Tibial artery (tissue), 4 donors: ENCODE measurements at regions not wholly inside any gene's neighbourhood (a gene's known extent, or its start where the extent isn't known, plus 50 kb on each side); places are given as distances from the start of the nearest gene placed in this dataset.
"Not testable (repeated sequence)": the region's sequence is repeated elsewhere in the genome, so short reads cannot be mapped to it uniquely, and the experiment has no call there.

Experiments
- DNase-seq, 2 donors: peaks; one replicate each; pipeline ENCODE4 v3.0.0-alpha.2; 2019
- H3K27ac ChIP-seq, 2 donors: fragments of 200-600 bp; sonication (generic) in 1 of 2; 1 replicate in 1 of 2; 2 replicates in 1 of 2; pipeline ENCODE4 v1.5.1; 2018 to 2019; ENCODE audit warnings: mild to moderate bottlenecking in 1 of 2
- H3K27me3 ChIP-seq, 2 donors: fragments of 200-600 bp; sonication (generic) in 1 of 2; one replicate each; pipeline versions ENCODE4 v1.5.1 to v1.6.0; 2016 to 2019
- H3K36me3 ChIP-seq, 3 donors: fragments of 200-600 bp; sonication (generic) in 2 of 3; one replicate each; pipeline ENCODE4 v1.5.1; 2016 to 2019; ENCODE audit warnings: mild to moderate bottlenecking in 2 of 3
- H3K4me1 ChIP-seq, 4 donors: fragments of 200-600 bp; sonication (generic) in 2 of 4; 1 replicate in 3 of 4; 2 replicates in 1 of 4; pipeline ENCODE4 v1.5.1; 2016 to 2019
- H3K4me3 ChIP-seq, 2 donors: fragments of 200-600 bp; sonication (generic) in 1 of 2; 1 replicate in 1 of 2; 2 replicates in 1 of 2; pipeline ENCODE4 v1.5.1; 2018 to 2019; ENCODE audit warnings: mild to moderate bottlenecking in 2 of 2
- H3K9me3 ChIP-seq, 3 donors: fragments of 200-600 bp; sonication (generic) in 1 of 3; one replicate each; pipeline ENCODE4 v1.5.1; 2016 to 2019
- intact Hi-C: fragments of 100-400 bp; cut with DNase I; formaldehyde crosslinking; loops from one replicate; pipeline ENCODE4 v1.15.0; 2023; ENCODE audit warnings: low total_unique reads
- TF ChIP-seq, protein P1 (sequence below), 2 experiments: fragments of 200-600 bp in 1 of 2; fragments of 450-650 bp in 1 of 2; IDR thresholded peaks; one replicate each; pipeline ENCODE4 v1.5.1; 2017 to 2019; ENCODE audit warnings: antibody characterized with exemption in 2 of 2, mild to moderate bottlenecking in 1 of 2, moderate library complexity in 1 of 2

DNA sequence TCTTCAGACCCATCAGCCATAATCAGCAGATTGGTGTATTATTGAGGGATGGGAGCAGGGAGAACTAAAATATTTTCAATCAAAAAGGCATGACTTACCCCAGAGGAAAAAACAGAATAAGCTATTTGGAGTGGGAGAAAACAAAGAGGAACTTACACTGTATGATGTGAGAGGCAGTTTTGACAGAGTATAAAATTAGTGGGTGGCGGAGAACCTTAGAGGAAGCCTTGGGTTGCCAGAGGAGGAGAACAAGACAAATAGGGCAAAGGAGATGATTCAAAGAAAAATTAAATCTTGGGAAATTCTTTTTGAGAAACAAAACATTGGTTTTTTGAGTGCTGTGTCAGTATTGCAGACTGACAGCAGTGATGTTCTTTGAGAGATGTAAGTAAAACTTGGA is 285.0 kb downstream of the C11orf87 start:
- TF ChIP-seq, protein P1, sequence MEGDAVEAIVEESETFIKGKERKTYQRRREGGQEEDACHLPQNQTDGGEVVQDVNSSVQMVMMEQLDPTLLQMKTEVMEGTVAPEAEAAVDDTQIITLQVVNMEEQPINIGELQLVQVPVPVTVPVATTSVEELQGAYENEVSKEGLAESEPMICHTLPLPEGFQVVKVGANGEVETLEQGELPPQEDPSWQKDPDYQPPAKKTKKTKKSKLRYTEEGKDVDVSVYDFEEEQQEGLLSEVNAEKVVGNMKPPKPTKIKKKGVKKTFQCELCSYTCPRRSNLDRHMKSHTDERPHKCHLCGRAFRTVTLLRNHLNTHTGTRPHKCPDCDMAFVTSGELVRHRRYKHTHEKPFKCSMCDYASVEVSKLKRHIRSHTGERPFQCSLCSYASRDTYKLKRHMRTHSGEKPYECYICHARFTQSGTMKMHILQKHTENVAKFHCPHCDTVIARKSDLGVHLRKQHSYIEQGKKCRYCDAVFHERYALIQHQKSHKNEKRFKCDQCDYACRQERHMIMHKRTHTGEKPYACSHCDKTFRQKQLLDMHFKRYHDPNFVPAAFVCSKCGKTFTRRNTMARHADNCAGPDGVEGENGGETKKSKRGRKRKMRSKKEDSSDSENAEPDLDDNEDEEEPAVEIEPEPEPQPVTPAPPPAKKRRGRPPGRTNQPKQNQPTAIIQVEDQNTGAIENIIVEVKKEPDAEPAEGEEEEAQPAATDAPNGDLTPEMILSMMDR (IDR thresholded peaks at IDR 0.05) = no peak
- H3K4me3 ChIP-seq = no peak overlapping the region
- no peaks in the 10 kb centered on the region for H3K27me3 ChIP-seq
- no peak overlapping the region for H3K27ac ChIP-seq
- no peaks in the 10 kb centered on the region for H3K4me1 ChIP-seq
- no peaks in the 10 kb centered on the region for H3K36me3 ChIP-seq
- no peaks in the 10 kb centered on the region for H3K9me3 ChIP-seq
- no peak for DNase-seq
- intact Hi-C loops = no loop called here

DNA sequence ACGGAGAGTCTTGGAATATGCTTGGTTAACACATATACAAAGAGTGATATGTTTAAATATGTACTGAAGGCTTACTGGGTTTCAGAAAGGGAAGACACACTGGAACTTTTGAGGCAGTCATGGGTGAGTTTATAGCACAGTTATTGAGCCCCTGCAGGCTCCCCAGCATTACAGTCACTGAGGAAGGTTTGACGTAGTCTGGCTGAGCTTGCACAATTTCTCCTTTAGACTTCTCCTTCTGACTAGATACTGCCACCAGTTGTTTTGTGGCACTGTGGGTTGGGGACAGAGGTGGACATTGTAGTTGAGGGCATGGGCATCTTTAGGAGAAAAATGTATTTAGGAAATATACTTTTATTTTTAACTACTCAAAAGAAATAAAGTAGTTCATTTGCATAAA is 285.4 kb downstream of the C11orf87 start:
- H3K4me3 ChIP-seq = no peak overlapping the region
- no peak for DNase-seq
- TF ChIP-seq, protein P1 (IDR thresholded peaks at IDR 0.05) = no peak
- no peaks in the 10 kb centered on the region for H3K27me3 ChIP-seq
- no peak overlapping the region for H3K27ac ChIP-seq
- no peaks in the 10 kb centered on the region for H3K4me1 ChIP-seq
- no peaks in the 10 kb centered on the region for H3K36me3 ChIP-seq
- H3K9me3 ChIP-seq = no peaks in the 10 kb centered on the region
- intact Hi-C loops = no loop called here

DNA sequence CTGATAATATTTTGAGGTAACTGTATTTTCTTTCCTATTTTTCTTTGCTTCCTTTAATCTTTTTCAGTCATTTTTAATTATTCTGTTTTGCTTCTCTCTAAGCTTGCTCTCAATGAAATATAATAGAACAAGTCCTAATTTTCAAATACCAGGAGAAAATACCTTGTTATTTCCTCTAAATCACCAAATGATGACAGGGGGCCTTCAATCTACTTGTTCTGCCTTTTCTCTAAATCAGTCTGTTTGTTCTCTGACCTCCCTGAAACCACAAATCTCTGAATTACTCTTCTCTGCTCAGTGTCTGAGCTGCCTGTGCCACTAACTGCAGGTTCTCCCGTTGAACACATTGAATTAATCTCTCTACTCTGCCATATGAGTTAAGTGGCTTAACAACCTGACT is 286.2 kb downstream of the C11orf87 start:
- intact Hi-C loops = no loop called here
- Histone ChIP-seq H3K27me3 (no peaks in the 10 kb centered on the region), H3K4me1 (no peaks in the 10 kb centered on the region), H3K4me3 (no peak overlapping the region), H3K9me3 (no peaks in the 10 kb centered on the region), H3K27ac (no peak overlapping the region), H3K36me3 (no peaks in the 10 kb centered on the region)
- TF ChIP-seq, protein P1 (IDR thresholded peaks at IDR 0.05) = no peak
- no peak for DNase-seq

GRCh38 chr11:109714444-109714843 is 292.5 kb downstream of the C11orf87 start:
- H3K9me3 ChIP-seq = peaks cover 0 to 11% (median 6%) of the 10 kb centered on the region in 3 donors
- H3K4me1 ChIP-seq, H3K36me3 ChIP-seq, DNase-seq, intact Hi-C loops, H3K27me3 ChIP-seq, H3K27ac ChIP-seq, H3K4me3 ChIP-seq: not testable (repeated sequence)

- DNase-seq, intact Hi-C loops: not testable (repeated sequence)
- peaks cover 0 to 11% (median 6%) of the 10 kb centered on the region in 3 donors for H3K9me3 ChIP-seq
These were observed 293.4 kb downstream of the C11orf87 start for GRCh38 chr11:109715424-109715823.

GRCh38 chr11:109726061-109726460 is 304.1 kb downstream of the C11orf87 start:
- no peak for DNase-seq
- H3K4me3 ChIP-seq = no peak overlapping the region
- TF ChIP-seq, protein P1 (IDR thresholded peaks at IDR 0.05) = no peak
- H3K27me3 ChIP-seq = no peaks in the 10 kb centered on the region
- intact Hi-C loops = no loop called here
- H3K4me1 ChIP-seq = no peaks in the 10 kb centered on the region
- peaks cover 0 to 2% (median 0%) of the 10 kb centered on the region in 3 donors for H3K9me3 ChIP-seq
- H3K36me3 ChIP-seq = no peaks in the 10 kb centered on the region
- H3K27ac ChIP-seq = no peak overlapping the region

More at GRCh38 chr11:109715424-109715823, 293.4 kb downstream of the C11orf87 start:
- H3K4me3 ChIP-seq, H3K27me3 ChIP-seq, H3K4me1 ChIP-seq, H3K27ac ChIP-seq, H3K36me3 ChIP-seq: not testable (repeated sequence)

- DNase-seq = no peak
- intact Hi-C loops = no loop called here
These were observed 306.1 kb downstream of the C11orf87 start for GRCh38 chr11:109728056-109728455.

More at GRCh38 chr11:109728056-109728455, 306.1 kb downstream of the C11orf87 start:
- Histone ChIP-seq H3K27me3 (no peaks in the 10 kb centered on the region), H3K4me1 (no peaks in the 10 kb centered on the region), H3K9me3 (peaks cover 0 to 2% (median 0%) of the 10 kb centered on the region in 3 donors), H3K36me3 (no peaks in the 10 kb centered on the region), H3K4me3 (no peak overlapping the region), H3K27ac (no peak overlapping the region)
- TF ChIP-seq, protein P1 (IDR thresholded peaks at IDR 0.05) = no peak
